ENCODE measurements at regions not wholly inside any gene's neighbourhood (a gene's known extent, or its start where the extent isn't known, plus 50 kb on each side); places are given as distances from the start of the nearest gene placed in this dataset.

GRCh38 chr3:27040674-27041073 is 328.5 kb downstream of the NEK10 start:
- TF ChIP-seq, protein P1, sequence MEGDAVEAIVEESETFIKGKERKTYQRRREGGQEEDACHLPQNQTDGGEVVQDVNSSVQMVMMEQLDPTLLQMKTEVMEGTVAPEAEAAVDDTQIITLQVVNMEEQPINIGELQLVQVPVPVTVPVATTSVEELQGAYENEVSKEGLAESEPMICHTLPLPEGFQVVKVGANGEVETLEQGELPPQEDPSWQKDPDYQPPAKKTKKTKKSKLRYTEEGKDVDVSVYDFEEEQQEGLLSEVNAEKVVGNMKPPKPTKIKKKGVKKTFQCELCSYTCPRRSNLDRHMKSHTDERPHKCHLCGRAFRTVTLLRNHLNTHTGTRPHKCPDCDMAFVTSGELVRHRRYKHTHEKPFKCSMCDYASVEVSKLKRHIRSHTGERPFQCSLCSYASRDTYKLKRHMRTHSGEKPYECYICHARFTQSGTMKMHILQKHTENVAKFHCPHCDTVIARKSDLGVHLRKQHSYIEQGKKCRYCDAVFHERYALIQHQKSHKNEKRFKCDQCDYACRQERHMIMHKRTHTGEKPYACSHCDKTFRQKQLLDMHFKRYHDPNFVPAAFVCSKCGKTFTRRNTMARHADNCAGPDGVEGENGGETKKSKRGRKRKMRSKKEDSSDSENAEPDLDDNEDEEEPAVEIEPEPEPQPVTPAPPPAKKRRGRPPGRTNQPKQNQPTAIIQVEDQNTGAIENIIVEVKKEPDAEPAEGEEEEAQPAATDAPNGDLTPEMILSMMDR (IDR thresholded peaks at IDR 0.05): no peak
- TF ChIP-seq POLR2A (IDR thresholded peaks at IDR 0.05): no peak

All from uterus (tissue), 2 donors.